ENCODE measurements at regions not wholly inside any gene's neighbourhood (a gene's known extent, or its start where the extent isn't known, plus 50 kb on each side); places are given as distances from the start of the nearest gene placed in this dataset.

- no peak for DNase-seq (ENCODE audit: low spot score)
- POLR2A ChIA-PET: no interaction called here
- BruUV-seq (replicated peaks): no TSS peak
- no peak for FAIRE-seq
- ATAC-seq: no peak
- intact Hi-C loops (cut with micrococcal nuclease; ENCODE audit: unreplicated experiment) (no loop called here), in situ Hi-C loops (cut with HindIII; ENCODE audit: extremely low pct_ligation_motif_present, low pct_unique_long_range_greater_than_20kb) (no loop called here)
- Histone ChIP-seq H3K27me3 (ENCODE audit: control insufficient read depth in 1 of 2, insufficient read depth in 2 of 2, low read length in 2 of 2) (no peaks in the 10 kb centered on the region; a peak in 1 of 5 replicates), H3K4me3 (replicated peaks in 1 of 3; ENCODE audit: insufficient read depth in 1 of 3, low read depth in 2 of 3, low read length in 3 of 3) (no peak overlapping the region), H3K4me1 (ENCODE audit: insufficient read depth, low read length) (no peaks in the 10 kb centered on the region), H3K36me3 (replicated peaks in 1 of 2; ENCODE audit: control insufficient read depth in 1 of 2, insufficient read depth in 2 of 2, low read length in 2 of 2) (no peaks in the 10 kb centered on the region), H3K4me2 (ENCODE audit: low read depth, low read length) (no peak overlapping the region), H2AFZ (ENCODE audit: low read length) (no peak overlapping the region), H3K9me3 (ENCODE audit: low read length) (no peaks in the 10 kb centered on the region), H3K27ac (ENCODE audit: extremely low read length, insufficient read depth, low read length) (no peak overlapping the region), H3K9ac (ENCODE audit: insufficient read depth, low read depth, low read length) (no peak overlapping the region), H4K20me1 (ENCODE audit: insufficient read depth, low read length) (no peaks in the 10 kb centered on the region), H3K79me2 (ENCODE audit: insufficient read depth, low read length) (no peaks in the 10 kb centered on the region)
- 17% methylated on average over 6 of the region's 6 CpGs for WGBS (ENCODE audit: low lambda C conversion rate)
- CTCF ChIA-PET (ENCODE audit: low intra/inter-chr PET ratio, low total read pairs): interaction anchor here (2.1 kb wide), 1 partner anchor 369 kb away, joined by 8 read pairs; no protein-coding TSS in a partner anchor
- no peak for TF ChIP-seq USF2 (IDR thresholded peaks at IDR 0.05; ENCODE audit: low read depth, low read length)
- no peak for TF ChIP-seq USF2 (CRISPR knock-in tag; IDR thresholded peaks at IDR 0.05; ENCODE audit: borderline replicate concordance)
- no peak for TF ChIP-seq ZBED4 (CRISPR knock-in tag; IDR thresholded peaks at IDR 0.05; ENCODE audit: borderline replicate concordance)
- TF ChIP-seq ZNF232 (CRISPR knock-in tag; IDR thresholded peaks at IDR 0.05; ENCODE audit: borderline replicate concordance): no peak
- TF ChIP-seq ADNP (CRISPR knock-in tag; IDR thresholded peaks at IDR 0.05): no peak
- TF ChIP-seq MATR3 (CRISPR knock-in tag; IDR thresholded peaks at IDR 0.05): no peak
- no peak for TF ChIP-seq ZMYM4 (CRISPR knock-in tag; IDR thresholded peaks at IDR 0.05)
- no peak for TF ChIP-seq ZBTB38 (CRISPR knock-in tag; IDR thresholded peaks at IDR 0.05)
- no peak for TF ChIP-seq ZSCAN5A (CRISPR knock-in tag; IDR thresholded peaks at IDR 0.05; ENCODE audit: borderline replicate concordance)
- no peak for TF ChIP-seq ZNF484 (CRISPR knock-in tag; IDR thresholded peaks at IDR 0.05; ENCODE audit: borderline replicate concordance, low read depth)
- no peak for TF ChIP-seq ZNF75D (CRISPR knock-in tag; IDR thresholded peaks at IDR 0.05; ENCODE audit: borderline replicate concordance)
- TF ChIP-seq ZNF296 (CRISPR knock-in tag; conservative IDR thresholded peaks at IDR 0.05): no peak
- no peak for TF ChIP-seq SNAI1 (CRISPR knock-in tag; IDR thresholded peaks at IDR 0.05; ENCODE audit: borderline replicate concordance)
- no peak for TF ChIP-seq ZNF709 (CRISPR knock-in tag; IDR thresholded peaks at IDR 0.05)
- no peak for TF ChIP-seq ZNF281 (CRISPR knock-in tag; IDR thresholded peaks at IDR 0.05; ENCODE audit: borderline replicate concordance)
These were observed 133.9 kb upstream of the VANGL1 start for GRCh38 chr1:115507901-115508300.

Measured in HepG2 (cell line).